LNCAP (cell line): ENCODE measurements at regions not wholly inside any gene's neighbourhood (a gene's known extent, or its start where the extent isn't known, plus 50 kb on each side); places are given as distances from the start of the nearest gene placed in this dataset.

ENCODE experiments used
- TF ChIP-seq, protein P1 (sequence below): fragments of 450-650 bp; IDR thresholded peaks from 2 replicates; pipeline ENCODE4 v1.5.1; 2017; ENCODE audit warnings: mild to moderate bottlenecking

DNA sequence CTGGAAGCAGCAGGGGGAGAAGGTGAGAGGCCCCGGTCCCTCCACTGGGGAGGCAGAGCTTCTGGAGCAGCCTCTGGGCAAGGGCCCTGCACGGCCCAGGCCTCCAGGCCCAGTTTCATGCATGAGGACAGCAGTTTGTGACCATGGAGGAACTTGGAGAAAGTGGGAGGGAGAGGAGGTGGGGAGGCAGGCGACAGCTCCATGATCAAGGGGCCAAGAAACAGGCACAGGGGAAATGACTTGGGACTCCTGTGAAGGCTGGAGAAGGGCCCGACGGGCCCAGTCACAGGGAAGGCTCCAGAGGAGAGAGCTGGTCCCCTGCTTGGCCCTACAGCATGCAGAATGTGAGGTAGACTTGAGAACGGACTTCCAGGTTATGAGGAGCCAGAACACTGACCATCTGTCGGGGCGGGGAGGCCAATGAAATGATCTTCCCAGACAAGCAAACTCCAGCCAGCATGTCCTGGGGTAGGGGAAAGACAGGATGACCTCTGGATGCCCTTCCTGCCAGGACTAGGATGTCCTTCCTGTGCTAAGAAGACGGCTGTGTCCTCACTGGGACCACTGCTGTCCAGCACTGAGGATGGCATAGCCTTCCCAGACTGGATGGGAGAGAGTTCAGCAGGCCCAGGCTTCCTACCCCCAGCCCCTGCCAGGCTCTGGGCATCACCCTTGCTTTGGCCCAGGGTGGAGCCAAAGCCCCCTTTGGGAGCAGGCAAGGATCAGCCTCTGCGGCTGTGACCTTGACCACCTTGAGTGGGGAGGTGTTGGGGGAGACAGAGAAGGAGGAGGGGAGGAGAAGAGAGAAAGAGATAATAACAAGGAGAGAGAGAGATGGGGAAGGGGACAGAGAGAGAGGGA, 548.2 kb downstream of the PTPRU start:
- TF ChIP-seq, protein P1, sequence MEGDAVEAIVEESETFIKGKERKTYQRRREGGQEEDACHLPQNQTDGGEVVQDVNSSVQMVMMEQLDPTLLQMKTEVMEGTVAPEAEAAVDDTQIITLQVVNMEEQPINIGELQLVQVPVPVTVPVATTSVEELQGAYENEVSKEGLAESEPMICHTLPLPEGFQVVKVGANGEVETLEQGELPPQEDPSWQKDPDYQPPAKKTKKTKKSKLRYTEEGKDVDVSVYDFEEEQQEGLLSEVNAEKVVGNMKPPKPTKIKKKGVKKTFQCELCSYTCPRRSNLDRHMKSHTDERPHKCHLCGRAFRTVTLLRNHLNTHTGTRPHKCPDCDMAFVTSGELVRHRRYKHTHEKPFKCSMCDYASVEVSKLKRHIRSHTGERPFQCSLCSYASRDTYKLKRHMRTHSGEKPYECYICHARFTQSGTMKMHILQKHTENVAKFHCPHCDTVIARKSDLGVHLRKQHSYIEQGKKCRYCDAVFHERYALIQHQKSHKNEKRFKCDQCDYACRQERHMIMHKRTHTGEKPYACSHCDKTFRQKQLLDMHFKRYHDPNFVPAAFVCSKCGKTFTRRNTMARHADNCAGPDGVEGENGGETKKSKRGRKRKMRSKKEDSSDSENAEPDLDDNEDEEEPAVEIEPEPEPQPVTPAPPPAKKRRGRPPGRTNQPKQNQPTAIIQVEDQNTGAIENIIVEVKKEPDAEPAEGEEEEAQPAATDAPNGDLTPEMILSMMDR, result no peak

DNA sequence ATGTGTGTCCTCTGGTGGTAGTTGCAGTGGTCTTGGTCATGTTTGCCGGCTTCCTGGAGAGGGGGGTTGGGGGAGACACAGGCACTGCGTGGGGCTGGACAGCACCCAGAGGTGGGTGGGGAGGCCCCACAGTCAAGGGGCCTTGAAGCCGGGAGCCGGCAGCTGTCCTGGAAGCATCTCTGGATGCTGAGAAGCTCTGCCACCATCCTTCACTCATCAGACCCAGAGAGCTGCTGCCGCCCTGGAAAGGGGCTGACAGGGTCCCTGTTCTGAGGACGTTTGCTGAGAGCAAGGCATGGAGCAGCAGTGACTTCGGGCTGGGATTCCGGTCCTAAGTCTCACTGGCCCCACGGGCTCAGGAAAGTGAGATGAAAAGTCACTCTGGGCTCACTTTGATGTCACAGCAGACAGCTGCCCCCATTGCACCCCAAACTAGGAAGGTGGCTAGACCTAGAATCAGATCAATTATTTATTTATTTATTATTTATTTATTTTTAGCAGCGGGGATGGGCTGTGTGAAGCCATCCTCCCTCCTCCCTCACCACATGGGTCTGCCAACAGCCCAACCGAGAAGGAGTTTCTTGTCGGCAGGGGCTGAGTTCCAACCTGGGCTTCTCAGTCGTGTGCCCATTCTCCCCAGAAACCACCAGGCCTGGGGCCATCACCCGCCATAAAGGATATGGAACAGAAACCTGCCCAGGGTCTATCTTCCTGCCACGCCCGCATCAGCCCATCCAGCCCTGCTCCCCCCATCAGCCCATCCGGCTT, 547.4 kb downstream of the PTPRU start:
- TF ChIP-seq, protein P1, result no peak

DNA sequence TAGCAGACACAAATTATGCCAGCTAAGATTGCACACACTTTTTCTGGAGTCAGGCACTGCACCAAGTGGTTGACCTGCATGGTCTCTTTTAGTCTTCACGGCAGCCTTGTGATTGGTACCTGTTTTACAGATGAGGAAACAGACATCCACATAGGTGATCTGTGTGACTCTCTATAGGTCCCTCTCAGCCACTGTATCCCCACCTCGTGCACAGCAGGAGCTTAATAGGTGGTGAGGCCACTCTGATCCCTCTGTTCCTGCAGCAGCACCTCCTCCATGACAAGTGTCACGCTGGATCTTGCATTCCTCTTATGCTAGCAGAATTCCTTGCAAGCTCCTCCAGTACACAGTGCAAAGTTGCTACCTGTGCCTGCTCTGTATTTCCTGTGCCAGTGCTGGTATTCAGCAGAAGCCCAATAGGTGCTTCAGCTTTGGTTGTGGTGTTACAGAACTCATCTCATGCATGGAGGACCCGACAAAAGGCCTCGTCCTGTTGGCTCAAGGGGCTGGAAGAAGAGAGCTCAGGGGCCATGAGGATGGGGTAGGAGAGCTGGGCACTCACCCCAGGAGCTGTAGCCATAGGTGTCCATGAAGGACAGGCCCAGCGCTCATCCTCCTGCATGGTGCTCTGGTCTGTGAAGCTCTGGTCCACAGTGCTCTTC, 546.7 kb downstream of the PTPRU start:
- TF ChIP-seq, protein P1, result no peak

DNA sequence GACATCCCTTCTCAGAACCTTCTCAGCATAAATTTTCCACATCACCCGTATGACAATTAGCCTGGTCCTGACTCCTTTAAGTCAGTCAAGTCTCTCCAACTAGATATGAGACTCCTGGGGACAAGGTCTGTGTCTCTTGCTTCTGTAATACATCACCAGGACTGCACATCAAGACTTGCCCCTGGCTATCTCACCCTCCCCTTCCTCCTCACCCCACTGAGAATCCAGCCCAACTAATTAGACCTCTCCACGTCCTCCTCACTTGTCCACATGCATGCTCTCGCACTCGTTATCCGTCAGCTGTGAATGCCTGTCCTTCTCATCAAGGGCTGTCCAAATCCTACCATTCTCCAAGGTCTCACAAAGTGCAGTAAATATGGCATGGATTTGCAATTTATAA, 542.8 kb downstream of the PTPRU start:
- TF ChIP-seq, protein P1, result no peak

DNA sequence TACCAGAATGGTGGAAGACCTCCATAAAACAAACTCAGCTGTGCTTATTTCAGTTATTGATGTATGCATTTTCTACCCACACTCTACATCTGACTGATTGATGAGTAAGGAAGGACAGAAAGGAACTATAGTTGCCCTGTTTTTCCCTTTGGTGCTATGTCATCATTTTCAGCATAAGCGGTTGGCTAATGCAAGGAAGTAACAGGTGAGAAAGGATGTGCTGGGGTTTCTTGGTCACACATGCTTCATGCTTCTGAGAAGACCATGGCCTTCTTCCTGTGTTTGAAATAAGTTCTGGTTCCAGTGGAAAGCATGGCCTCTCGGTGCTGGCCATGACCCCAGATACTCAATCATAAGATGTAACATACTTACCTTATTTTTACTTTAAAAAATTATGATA, 541.2 kb downstream of the PTPRU start:
- TF ChIP-seq, protein P1, result no peak

DNA sequence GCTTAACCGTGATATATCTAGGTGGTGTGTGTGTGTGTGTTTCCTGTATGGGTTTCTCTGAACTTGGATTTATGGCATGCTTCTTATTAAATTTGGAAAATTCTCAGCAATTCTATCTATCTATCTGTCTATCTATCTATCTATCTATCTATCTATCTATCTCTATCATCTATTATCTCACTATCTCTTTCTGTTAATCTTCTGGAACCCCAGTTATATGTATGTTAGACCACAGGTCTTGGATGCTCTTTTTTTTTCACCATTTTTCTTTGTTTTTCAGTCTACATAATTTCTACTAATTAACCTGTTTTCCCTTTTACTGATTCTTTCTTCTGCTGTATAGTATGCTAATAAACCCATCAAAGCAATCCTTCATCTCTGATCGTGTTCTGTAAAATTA, 538.0 kb downstream of the PTPRU start:
- TF ChIP-seq, protein P1, result no peak

DNA sequence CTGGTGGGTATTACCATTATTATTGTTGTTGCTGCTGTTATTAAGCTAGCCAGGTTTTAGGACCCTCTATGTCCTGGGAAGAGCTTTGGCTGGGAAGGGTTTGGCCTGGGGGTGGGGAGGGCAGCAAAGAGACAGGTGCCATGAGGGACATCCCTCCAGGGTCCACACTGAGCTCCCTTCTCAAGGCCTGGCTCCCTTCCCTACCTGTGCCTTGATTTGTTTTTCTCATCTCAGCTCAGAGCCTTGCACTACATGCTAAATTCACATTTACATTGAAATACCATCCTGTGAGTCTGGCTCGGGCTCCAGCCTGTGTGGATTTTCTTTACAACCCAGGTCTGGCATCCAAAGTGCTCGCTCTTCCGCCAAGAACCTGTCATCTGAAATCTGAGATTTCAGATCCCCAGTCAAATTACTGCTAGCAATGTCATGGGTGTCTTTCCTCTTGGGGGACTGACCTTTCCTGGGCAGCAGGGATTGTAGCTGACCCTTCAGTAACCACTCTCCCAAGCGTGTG, 536.3 kb downstream of the PTPRU start:
- TF ChIP-seq, protein P1, result no peak
